ENCODE measurements at regions not wholly inside any gene's neighbourhood (a gene's known extent, or its start where the extent isn't known, plus 50 kb on each side); places are given as distances from the start of the nearest gene placed in this dataset.

DNA sequence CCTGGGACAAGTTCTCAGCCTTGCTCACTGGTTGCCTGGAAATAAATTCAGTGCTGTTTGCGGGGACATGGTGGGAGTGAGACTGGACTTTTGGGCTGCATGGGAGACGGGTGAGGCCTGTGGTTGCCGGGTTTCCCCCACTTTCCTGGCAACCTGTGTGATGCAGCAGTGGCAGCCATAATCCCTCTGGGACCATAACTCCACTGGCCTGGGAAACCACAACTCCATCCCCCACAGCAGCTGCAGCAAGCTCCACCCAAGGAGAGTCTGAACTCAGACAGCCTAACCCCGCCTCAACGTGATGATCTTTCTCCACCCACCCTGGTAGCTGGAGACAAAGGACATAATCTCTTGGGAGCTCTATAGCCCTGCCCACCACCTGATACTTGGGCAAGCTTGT, 349.9 kb downstream of the PIK3R1 start:
- TF ChIP-seq, protein P1, sequence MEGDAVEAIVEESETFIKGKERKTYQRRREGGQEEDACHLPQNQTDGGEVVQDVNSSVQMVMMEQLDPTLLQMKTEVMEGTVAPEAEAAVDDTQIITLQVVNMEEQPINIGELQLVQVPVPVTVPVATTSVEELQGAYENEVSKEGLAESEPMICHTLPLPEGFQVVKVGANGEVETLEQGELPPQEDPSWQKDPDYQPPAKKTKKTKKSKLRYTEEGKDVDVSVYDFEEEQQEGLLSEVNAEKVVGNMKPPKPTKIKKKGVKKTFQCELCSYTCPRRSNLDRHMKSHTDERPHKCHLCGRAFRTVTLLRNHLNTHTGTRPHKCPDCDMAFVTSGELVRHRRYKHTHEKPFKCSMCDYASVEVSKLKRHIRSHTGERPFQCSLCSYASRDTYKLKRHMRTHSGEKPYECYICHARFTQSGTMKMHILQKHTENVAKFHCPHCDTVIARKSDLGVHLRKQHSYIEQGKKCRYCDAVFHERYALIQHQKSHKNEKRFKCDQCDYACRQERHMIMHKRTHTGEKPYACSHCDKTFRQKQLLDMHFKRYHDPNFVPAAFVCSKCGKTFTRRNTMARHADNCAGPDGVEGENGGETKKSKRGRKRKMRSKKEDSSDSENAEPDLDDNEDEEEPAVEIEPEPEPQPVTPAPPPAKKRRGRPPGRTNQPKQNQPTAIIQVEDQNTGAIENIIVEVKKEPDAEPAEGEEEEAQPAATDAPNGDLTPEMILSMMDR (conservative IDR thresholded peaks at IDR 0.05; ENCODE audit: low read depth, low read length) = no peak
- TF ChIP-seq EZH2 (IDR thresholded peaks at IDR 0.05; ENCODE audit: borderline replicate concordance, low read depth, low read length, poor library complexity, severe bottlenecking) = no peak

Measured in A673 (cell line).